ENCODE measurements at regions not wholly inside any gene's neighbourhood (a gene's known extent, or its start where the extent isn't known, plus 50 kb on each side); places are given as distances from the start of the nearest gene placed in this dataset.
"Not testable (repeated sequence)": the region's sequence is repeated elsewhere in the genome, so short reads cannot be mapped to it uniquely, and the experiment has no call there.

DNA sequence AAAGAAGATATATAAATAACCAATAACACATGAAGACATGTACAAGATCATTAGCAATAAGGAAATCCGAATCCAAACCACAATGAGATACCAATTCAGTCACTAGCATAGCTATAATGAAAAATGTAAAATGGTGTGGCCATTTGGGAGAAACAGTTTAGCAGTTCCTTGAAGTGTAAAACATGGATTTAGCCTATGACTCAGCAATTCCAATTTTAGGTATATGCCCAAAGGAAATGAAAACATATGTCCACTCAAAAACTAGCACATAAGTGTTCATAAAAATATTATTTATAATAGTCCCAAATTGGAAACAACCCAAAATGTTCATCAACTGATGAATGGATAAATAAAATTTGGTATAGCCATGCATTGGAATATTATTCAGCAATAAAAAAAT lies 165.5 kb upstream of the CRIM1 start:
- H3K9ac ChIP-seq (ENCODE audit: low read depth, low read length, poor library complexity, severe bottlenecking) = no peak overlapping the region
- no peak overlapping the region for H3K4me2 ChIP-seq (ENCODE audit: low read depth, low read length, poor library complexity, severe bottlenecking)
- no peaks in the 10 kb centered on the region for H4K20me1 ChIP-seq (ENCODE audit: insufficient read depth, low read length, poor library complexity, severe bottlenecking)
- H3K9me3 ChIP-seq (ENCODE audit: insufficient read depth, low read depth, low read length) = no peaks in the 10 kb centered on the region
- no peaks in the 10 kb centered on the region for H3K9me2 ChIP-seq (replicated peaks; ENCODE audit: low read depth, low read length)
- no peaks in the 10 kb centered on the region for H3K36me3 ChIP-seq (ENCODE audit: insufficient read depth, low read length)
- no peaks in the 10 kb centered on the region for H3K4me1 ChIP-seq (ENCODE audit: insufficient read depth, low read length, poor library complexity, severe bottlenecking)
- no peak for TF ChIP-seq EZH2phosphoT487 (IDR thresholded peaks at IDR 0.05; ENCODE audit: borderline replicate concordance)
- TF ChIP-seq CTCF (conservative IDR thresholded peaks at IDR 0.05; ENCODE audit: low read length) = no peak
- H3K4me3 ChIP-seq (ENCODE audit: low read length, poor library complexity, severe bottlenecking) = no peak overlapping the region
- H3F3A ChIP-seq (ENCODE audit: low read depth) = no peaks in the 10 kb centered on the region
- H2AFZ ChIP-seq (ENCODE audit: low read length) = no peak overlapping the region
- H3K27me3 ChIP-seq (ENCODE audit: insufficient read depth, low read length, poor library complexity, severe bottlenecking) = no peaks in the 10 kb centered on the region
- no peaks in the 10 kb centered on the region for H3K79me2 ChIP-seq (ENCODE audit: insufficient read depth, low read length)

DNA sequence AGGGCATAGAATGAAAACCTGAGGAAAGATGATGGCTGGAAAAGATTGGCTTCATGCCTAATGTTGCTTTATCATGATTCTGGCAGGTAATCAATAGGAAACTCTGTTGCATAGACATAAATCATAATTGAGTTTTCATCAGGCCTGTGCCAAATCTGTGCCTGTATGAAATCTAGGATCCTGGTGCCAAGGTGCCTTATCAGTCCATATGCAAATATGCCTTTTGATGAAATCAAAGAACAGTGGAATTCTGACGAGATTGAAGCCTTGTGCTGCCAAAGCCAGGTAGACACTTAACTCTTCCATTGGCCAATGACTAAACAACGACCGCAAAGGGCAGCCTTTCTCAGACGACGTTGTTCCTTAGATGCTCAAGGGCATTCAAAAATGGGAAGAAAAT lies 170.0 kb upstream of the CRIM1 start:
- Histone ChIP-seq H3K4me1 (ENCODE audit: insufficient read depth, low read length, poor library complexity, severe bottlenecking) (no peaks in the 10 kb centered on the region), H3F3A (ENCODE audit: low read depth) (no peaks in the 10 kb centered on the region), H3K9ac (ENCODE audit: low read depth, low read length, poor library complexity, severe bottlenecking) (no peak overlapping the region), H3K4me3 (ENCODE audit: low read length, poor library complexity, severe bottlenecking) (no peak overlapping the region), H3K9me2 (replicated peaks; ENCODE audit: low read depth, low read length) (no peaks in the 10 kb centered on the region), H3K9me3 (ENCODE audit: insufficient read depth, low read depth, low read length) (no peaks in the 10 kb centered on the region), H3K4me2 (ENCODE audit: low read depth, low read length, poor library complexity, severe bottlenecking) (no peak overlapping the region), H4K20me1 (ENCODE audit: insufficient read depth, low read length, poor library complexity, severe bottlenecking) (no peaks in the 10 kb centered on the region), H3K27me3 (ENCODE audit: insufficient read depth, low read length, poor library complexity, severe bottlenecking) (no peaks in the 10 kb centered on the region), H3K36me3 (ENCODE audit: insufficient read depth, low read length) (no peaks in the 10 kb centered on the region), H3K79me2 (ENCODE audit: insufficient read depth, low read length) (no peaks in the 10 kb centered on the region), H2AFZ (ENCODE audit: low read length) (no peak overlapping the region)
- TF ChIP-seq CTCF (conservative IDR thresholded peaks at IDR 0.05; ENCODE audit: low read length) = no peak
- TF ChIP-seq EZH2phosphoT487 (IDR thresholded peaks at IDR 0.05; ENCODE audit: borderline replicate concordance) = no peak

- Histone ChIP-seq H3K27me3 (ENCODE audit: insufficient read depth, low read length, poor library complexity, severe bottlenecking) (no peaks in the 10 kb centered on the region), H3K4me2 (ENCODE audit: low read depth, low read length, poor library complexity, severe bottlenecking) (no peak overlapping the region), H3K36me3 (ENCODE audit: insufficient read depth, low read length) (no peaks in the 10 kb centered on the region), H3F3A (ENCODE audit: low read depth) (no peaks in the 10 kb centered on the region), H3K9me3 (ENCODE audit: insufficient read depth, low read depth, low read length) (no peaks in the 10 kb centered on the region), H3K4me1 (ENCODE audit: insufficient read depth, low read length, poor library complexity, severe bottlenecking) (no peaks in the 10 kb centered on the region), H4K20me1 (ENCODE audit: insufficient read depth, low read length, poor library complexity, severe bottlenecking) (no peaks in the 10 kb centered on the region), H3K4me3 (ENCODE audit: low read length, poor library complexity, severe bottlenecking) (no peak overlapping the region), H3K9me2 (replicated peaks; ENCODE audit: low read depth, low read length) (no peaks in the 10 kb centered on the region), H3K79me2 (ENCODE audit: insufficient read depth, low read length) (no peaks in the 10 kb centered on the region), H2AFZ (ENCODE audit: low read length) (no peak overlapping the region), H3K9ac (ENCODE audit: low read depth, low read length, poor library complexity, severe bottlenecking) (no peak overlapping the region)
- no peak for TF ChIP-seq EZH2phosphoT487 (IDR thresholded peaks at IDR 0.05; ENCODE audit: borderline replicate concordance)
- TF ChIP-seq CTCF (conservative IDR thresholded peaks at IDR 0.05; ENCODE audit: low read length) = no peak
These were observed 170.7 kb upstream of the CRIM1 start for GRCh38 chr2:36184848-36185247.

GRCh38 chr2:36180789-36181482 lies 174.6 kb upstream of the CRIM1 start:
- H3K9me2 ChIP-seq (replicated peaks; ENCODE audit: low read depth, low read length); H3K9ac ChIP-seq (ENCODE audit: low read depth, low read length, poor library complexity, severe bottlenecking); H3K79me2 ChIP-seq (ENCODE audit: insufficient read depth, low read length); H3K27me3 ChIP-seq (ENCODE audit: insufficient read depth, low read length, poor library complexity, severe bottlenecking); H3F3A ChIP-seq (ENCODE audit: low read depth); H3K9me3 ChIP-seq (ENCODE audit: insufficient read depth, low read depth, low read length); H3K4me2 ChIP-seq (ENCODE audit: low read depth, low read length, poor library complexity, severe bottlenecking); H4K20me1 ChIP-seq (ENCODE audit: insufficient read depth, low read length, poor library complexity, severe bottlenecking); H3K36me3 ChIP-seq (ENCODE audit: insufficient read depth, low read length); H3K4me1 ChIP-seq (ENCODE audit: insufficient read depth, low read length, poor library complexity, severe bottlenecking); H2AFZ ChIP-seq (ENCODE audit: low read length); H3K4me3 ChIP-seq (ENCODE audit: low read length, poor library complexity, severe bottlenecking): not testable (repeated sequence)

- H3K27me3 ChIP-seq (ENCODE audit: insufficient read depth, low read length, poor library complexity, severe bottlenecking); H2AFZ ChIP-seq (ENCODE audit: low read length); H3K9me2 ChIP-seq (replicated peaks; ENCODE audit: low read depth, low read length); H4K20me1 ChIP-seq (ENCODE audit: insufficient read depth, low read length, poor library complexity, severe bottlenecking); H3K36me3 ChIP-seq (ENCODE audit: insufficient read depth, low read length); H3K9ac ChIP-seq (ENCODE audit: low read depth, low read length, poor library complexity, severe bottlenecking); H3K4me1 ChIP-seq (ENCODE audit: insufficient read depth, low read length, poor library complexity, severe bottlenecking); H3K4me3 ChIP-seq (ENCODE audit: low read length, poor library complexity, severe bottlenecking); H3K4me2 ChIP-seq (ENCODE audit: low read depth, low read length, poor library complexity, severe bottlenecking); H3K79me2 ChIP-seq (ENCODE audit: insufficient read depth, low read length); H3F3A ChIP-seq (ENCODE audit: low read depth); H3K9me3 ChIP-seq (ENCODE audit: insufficient read depth, low read depth, low read length): not testable (repeated sequence)
These were observed 175.3 kb upstream of the CRIM1 start for GRCh38 chr2:36180293-36180692.
